Chondrocyte (in vitro differentiated cells): ENCODE measurements at regions not wholly inside any gene's neighbourhood (a gene's known extent, or its start where the extent isn't known, plus 50 kb on each side); places are given as distances from the start of the nearest gene placed in this dataset.

Experiments
- DNase-seq: peaks from one replicate; pipeline ENCODE4 v3.0.0; 2021; ENCODE audit warnings: mixed read lengths, low spot score
- H3K27ac Mint-ChIP-seq: one replicate; pipeline ENCODE4 v1.8.0; 2021; ENCODE audit warnings: mild to moderate bottlenecking, moderate library complexity, mixed read lengths; ENCODE audit not compliant: unreplicated experiment
- H3K27me3 Mint-ChIP-seq: 2 replicates; pipeline ENCODE4 v1.8.0; 2021; ENCODE audit warnings: low read depth, mixed read lengths
- H3K36me3 Mint-ChIP-seq: 2 replicates; pipeline ENCODE4 v1.8.0; 2021; ENCODE audit warnings: low read depth, mixed read lengths
- H3K4me1 Mint-ChIP-seq: 2 replicates; pipeline ENCODE4 v1.8.0; 2021; ENCODE audit warnings: low read depth, mild to moderate bottlenecking, mixed read lengths
- H3K4me3 Mint-ChIP-seq: one replicate; pipeline ENCODE4 v1.8.0; 2021; ENCODE audit warnings: mild to moderate bottlenecking, moderate library complexity, mixed read lengths; ENCODE audit not compliant: unreplicated experiment
- H3K9me3 Mint-ChIP-seq: 2 replicates; pipeline ENCODE4 v1.8.0; 2021; ENCODE audit warnings: low read depth, mixed read lengths
- CTCF ChIP-seq: fragments of 200-600 bp; sonication (generic); IDR thresholded peaks from 2 replicates; pipeline ENCODE4 v1.5.0; 2021; ENCODE audit warnings: antibody characterized with exemption, mild to moderate bottlenecking, moderate library complexity

- Mint-ChIP-seq H3K4me1 (no peaks in the 10 kb centered on the region), H3K4me3 (no peak overlapping the region), H3K27me3 (no peaks in the 10 kb centered on the region), H3K27ac (no peak overlapping the region), H3K36me3 (peaks cover 2% of the 10 kb centered on the region), H3K9me3 (peaks cover 31% of the 10 kb centered on the region)
- no peak for TF ChIP-seq CTCF
- no peak for DNase-seq
These were observed 416.2 kb upstream of the TPK1 start for GRCh38 chr7:145252031-145252430.

- Mint-ChIP-seq H3K27me3 (no peaks in the 10 kb centered on the region), H3K4me1 (no peaks in the 10 kb centered on the region), H3K4me3 (no peak overlapping the region), H3K27ac (no peak overlapping the region), H3K9me3 (peaks cover 19% of the 10 kb centered on the region), H3K36me3 (no peaks in the 10 kb centered on the region)
- DNase-seq, result no peak
- TF ChIP-seq CTCF, result no peak
These were observed 388.9 kb upstream of the TPK1 start for GRCh38 chr7:145224775-145225174.

- H3K36me3 Mint-ChIP-seq, result peaks cover 4% of the 10 kb centered on the region
- no peak for TF ChIP-seq CTCF
- no peaks in the 10 kb centered on the region for H3K4me1 Mint-ChIP-seq
- no peak overlapping the region for H3K4me3 Mint-ChIP-seq
- H3K9me3 Mint-ChIP-seq, result peaks cover 26% of the 10 kb centered on the region
- H3K27ac Mint-ChIP-seq, result no peak overlapping the region
- DNase-seq, result no peak
- no peaks in the 10 kb centered on the region for H3K27me3 Mint-ChIP-seq
These were observed 383.6 kb upstream of the TPK1 start for GRCh38 chr7:145219461-145219860.

- Mint-ChIP-seq H3K9me3 (peaks cover 23% of the 10 kb centered on the region), H3K4me3 (no peak overlapping the region), H3K36me3 (peaks cover 4% of the 10 kb centered on the region), H3K27me3 (no peaks in the 10 kb centered on the region), H3K27ac (no peak overlapping the region), H3K4me1 (no peaks in the 10 kb centered on the region)
- no peak for TF ChIP-seq CTCF
- DNase-seq, result no peak
These were observed 381.0 kb upstream of the TPK1 start for GRCh38 chr7:145216866-145217265.

- no peak for TF ChIP-seq CTCF
- H3K9me3 Mint-ChIP-seq, result peaks cover 35% of the 10 kb centered on the region
These were observed 376.2 kb upstream of the TPK1 start for GRCh38 chr7:145212050-145212449.

More at GRCh38 chr7:145212050-145212449, 376.2 kb upstream of the TPK1 start:
- Mint-ChIP-seq H3K27me3 (no peaks in the 10 kb centered on the region), H3K27ac (no peak overlapping the region), H3K36me3 (peaks cover 4% of the 10 kb centered on the region), H3K4me3 (no peak overlapping the region), H3K4me1 (no peaks in the 10 kb centered on the region)
- no peak for DNase-seq
